SH-SY5Y (cell line): ENCODE measurements at regions not wholly inside any gene's neighbourhood (a gene's known extent, or its start where the extent isn't known, plus 50 kb on each side); places are given as distances from the start of the nearest gene placed in this dataset.

Experiments
- GATA2 ChIP-seq: IDR thresholded peaks from 2 replicates; pipeline ENCODE4 v1.6.1; 2011; ENCODE audit warnings: mild to moderate bottlenecking, low read depth, low read length
- GATA3 ChIP-seq: IDR thresholded peaks from 2 replicates; pipeline ENCODE4 v1.6.1; 2011; ENCODE audit warnings: low read depth, mild to moderate bottlenecking, low read length, moderate library complexity

GRCh38 chr17:73774852-73775251 is 130.6 kb upstream of the SDK2 start:
- TF ChIP-seq GATA3: no peak
- TF ChIP-seq GATA2: no peak
